Endodermal cell (in vitro differentiated cells): ENCODE measurements at regions not wholly inside any gene's neighbourhood (a gene's known extent, or its start where the extent isn't known, plus 50 kb on each side); places are given as distances from the start of the nearest gene placed in this dataset.

Source experiments
- DNase-seq: peaks from one replicate; pipeline ENCODE4 v3.0.0-alpha.2; 2017
- H3K27ac ChIP-seq: 2 replicates; pipeline ENCODE4 v1.5.1; 2013; ENCODE audit warnings: mild to moderate bottlenecking, low read depth, low read length, moderate library complexity
- H3K27me3 ChIP-seq: 2 replicates; pipeline ENCODE4 v1.6.1; 2013; ENCODE audit warnings: mild to moderate bottlenecking, low read length, moderate library complexity; ENCODE audit not compliant: insufficient read depth, control insufficient read depth, poor library complexity, severe bottlenecking
- H3K36me3 ChIP-seq: 2 replicates; pipeline ENCODE4 v1.7.0; 2013; ENCODE audit warnings: mild to moderate bottlenecking, low read length, moderate library complexity; ENCODE audit not compliant: control insufficient read depth, insufficient read depth
- H3K4me1 ChIP-seq: one replicate; pipeline ENCODE4 v1.7.0; 2013; ENCODE audit warnings: low read length; ENCODE audit not compliant: control insufficient read depth, insufficient read depth
- H3K4me3 ChIP-seq: 2 replicates; pipeline ENCODE4 v1.5.1; 2013; ENCODE audit warnings: mild to moderate bottlenecking, low read length, moderate library complexity
- H3K9ac ChIP-seq: 2 replicates; pipeline ENCODE4 v1.6.1; 2013; ENCODE audit warnings: mild to moderate bottlenecking, low read length, moderate library complexity; ENCODE audit not compliant: poor library complexity, severe bottlenecking; ENCODE audit errors: extremely low read depth
- H3K9me3 ChIP-seq: 2 replicates; pipeline ENCODE4 v1.6.1; 2013; ENCODE audit warnings: mild to moderate bottlenecking, low read length, moderate library complexity; ENCODE audit not compliant: control insufficient read depth
- H3K27ac Mint-ChIP-seq: 2 replicates; pipeline ENCODE4 v1.8.0; 2020; ENCODE audit warnings: mixed read lengths
- H3K27me3 Mint-ChIP-seq: 2 replicates; pipeline ENCODE4 v1.8.0; 2021; ENCODE audit warnings: mild to moderate bottlenecking, mixed read lengths; ENCODE audit not compliant: insufficient read depth
- H3K36me3 Mint-ChIP-seq: 2 replicates; pipeline ENCODE4 v1.8.0; 2020; ENCODE audit warnings: low read depth, mixed read lengths
- H3K4me1 Mint-ChIP-seq: 2 replicates; pipeline ENCODE4 v1.8.0; 2020; ENCODE audit warnings: mixed read lengths
- H3K4me3 Mint-ChIP-seq: 2 replicates; pipeline ENCODE4 v1.8.0; 2020; ENCODE audit warnings: mild to moderate bottlenecking, moderate library complexity, mixed read lengths
- H3K9me3 Mint-ChIP-seq: 2 replicates; pipeline ENCODE4 v1.8.0; 2020; ENCODE audit warnings: mild to moderate bottlenecking, mixed read lengths
- CTCF ChIP-seq: fragments of 200-600 bp; sonication (generic); conservative IDR thresholded peaks from 2 replicates; pipeline ENCODE4 v1.5.0; 2021; ENCODE audit warnings: antibody characterized with exemption, mild to moderate bottlenecking
- WGBS, 2 experiments: methylation state at CpG; one replicate each; pipeline versions ENCODE4 v1.1.5 to v1.1.7; 2013; ENCODE audit warnings: missing lambda C conversion rate in 2 of 2, mixed read lengths in 1 of 2; ENCODE audit not compliant: insufficient coverage in 1 of 2, insufficient read length in 1 of 2; 5-methylcytosine and 5-hydroxymethylcytosine counted together

- H3K27me3 ChIP-seq = no peaks in the 10 kb centered on the region
- Mint-ChIP-seq H3K27ac (no peak overlapping the region), H3K4me1 (no peaks in the 10 kb centered on the region), H3K36me3 (peaks cover 2% of the 10 kb centered on the region), H3K27me3 (no peaks in the 10 kb centered on the region), H3K9me3 (peaks cover 22% of the 10 kb centered on the region), H3K4me3 (no peak overlapping the region)
- TF ChIP-seq CTCF = no peak
- peaks cover 9% of the 10 kb centered on the region for H3K9me3 ChIP-seq
- no peak overlapping the region for H3K27ac ChIP-seq
- DNase-seq = no peak
- no peaks in the 10 kb centered on the region for H3K4me1 ChIP-seq
- no peak overlapping the region for H3K4me3 ChIP-seq
- no peak overlapping the region for H3K9ac ChIP-seq
- 96% methylated on average over 1 of the region's 1 CpG; no CpG with 5 or more reads in 1 of the 2 experiments for WGBS, 2 experiments
- no peaks in the 10 kb centered on the region for H3K36me3 ChIP-seq
Measured at GRCh38 chr2:83109284-83109683, 1349.8 kb downstream of the SUCLG1 start.

- no peak overlapping the region for H3K4me3 ChIP-seq
- Mint-ChIP-seq H3K27me3 (no peaks in the 10 kb centered on the region), H3K27ac (no peak overlapping the region), H3K4me1 (no peaks in the 10 kb centered on the region), H3K9me3 (peaks cover 22% of the 10 kb centered on the region), H3K36me3 (peaks cover 2% of the 10 kb centered on the region), H3K4me3 (no peak overlapping the region)
- no peaks in the 10 kb centered on the region for H3K36me3 ChIP-seq
- H3K9me3 ChIP-seq = peaks cover 9% of the 10 kb centered on the region
- no peak for DNase-seq
- H3K27ac ChIP-seq = no peak overlapping the region
- no peaks in the 10 kb centered on the region for H3K4me1 ChIP-seq
- H3K9ac ChIP-seq = no peak overlapping the region
- no peaks in the 10 kb centered on the region for H3K27me3 ChIP-seq
- TF ChIP-seq CTCF = no peak
Measured at GRCh38 chr2:83106853-83107252, 1352.2 kb downstream of the SUCLG1 start.

GRCh38 chr2:83104202-83104601 lies 1354.9 kb downstream of the SUCLG1 start:
- Mint-ChIP-seq H3K27ac (no peak overlapping the region), H3K36me3 (peaks cover 2% of the 10 kb centered on the region)
- no peak overlapping the region for H3K27ac ChIP-seq

More at GRCh38 chr2:83104202-83104601, 1354.9 kb downstream of the SUCLG1 start:
- Mint-ChIP-seq H3K4me1 (no peaks in the 10 kb centered on the region), H3K4me3 (no peak overlapping the region), H3K9me3 (peaks cover 15% of the 10 kb centered on the region), H3K27me3 (no peaks in the 10 kb centered on the region)
- 100% methylated on average over 1 of the region's 1 CpG; no CpG with 5 or more reads in 1 of the 2 experiments for WGBS, 2 experiments
- Histone ChIP-seq H3K4me3 (no peak overlapping the region), H3K9ac (no peak overlapping the region), H3K36me3 (no peaks in the 10 kb centered on the region), H3K9me3 (peaks cover 7% of the 10 kb centered on the region), H3K4me1 (no peaks in the 10 kb centered on the region), H3K27me3 (no peaks in the 10 kb centered on the region)
- DNase-seq = no peak
- TF ChIP-seq CTCF = no peak
